ENCODE measurements at regions not wholly inside any gene's neighbourhood (a gene's known extent, or its start where the extent isn't known, plus 50 kb on each side); places are given as distances from the start of the nearest gene placed in this dataset.

- TF ChIP-seq, protein P1, sequence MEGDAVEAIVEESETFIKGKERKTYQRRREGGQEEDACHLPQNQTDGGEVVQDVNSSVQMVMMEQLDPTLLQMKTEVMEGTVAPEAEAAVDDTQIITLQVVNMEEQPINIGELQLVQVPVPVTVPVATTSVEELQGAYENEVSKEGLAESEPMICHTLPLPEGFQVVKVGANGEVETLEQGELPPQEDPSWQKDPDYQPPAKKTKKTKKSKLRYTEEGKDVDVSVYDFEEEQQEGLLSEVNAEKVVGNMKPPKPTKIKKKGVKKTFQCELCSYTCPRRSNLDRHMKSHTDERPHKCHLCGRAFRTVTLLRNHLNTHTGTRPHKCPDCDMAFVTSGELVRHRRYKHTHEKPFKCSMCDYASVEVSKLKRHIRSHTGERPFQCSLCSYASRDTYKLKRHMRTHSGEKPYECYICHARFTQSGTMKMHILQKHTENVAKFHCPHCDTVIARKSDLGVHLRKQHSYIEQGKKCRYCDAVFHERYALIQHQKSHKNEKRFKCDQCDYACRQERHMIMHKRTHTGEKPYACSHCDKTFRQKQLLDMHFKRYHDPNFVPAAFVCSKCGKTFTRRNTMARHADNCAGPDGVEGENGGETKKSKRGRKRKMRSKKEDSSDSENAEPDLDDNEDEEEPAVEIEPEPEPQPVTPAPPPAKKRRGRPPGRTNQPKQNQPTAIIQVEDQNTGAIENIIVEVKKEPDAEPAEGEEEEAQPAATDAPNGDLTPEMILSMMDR (IDR thresholded peaks at IDR 0.05; ENCODE audit: low read length), result no peak
- TF ChIP-seq EZH2 (IDR thresholded peaks at IDR 0.05; ENCODE audit: borderline replicate concordance, low read length), result no peak
These were observed 121.4 kb upstream of the CXorf66 start for GRCh38 chrX:140086691-140087090.
